Astrocyte (in vitro differentiated cells and primary cell): ENCODE measurements at regions not wholly inside any gene's neighbourhood (a gene's known extent, or its start where the extent isn't known, plus 50 kb on each side); places are given as distances from the start of the nearest gene placed in this dataset.

Experiments used
- EZH2 ChIP-seq: IDR thresholded peaks from 2 replicates; pipeline ENCODE4 v1.6.1; 2012; ENCODE audit warnings: mild to moderate bottlenecking, low read length, inconsistent platforms; ENCODE audit not compliant: insufficient read depth
- TF ChIP-seq, protein P1 (sequence below): IDR thresholded peaks from 2 replicates; pipeline ENCODE4 v1.5.1; 2011; ENCODE audit warnings: low read depth, mild to moderate bottlenecking, inconsistent platforms, low read length, moderate library complexity; ENCODE audit not compliant: insufficient read depth

DNA sequence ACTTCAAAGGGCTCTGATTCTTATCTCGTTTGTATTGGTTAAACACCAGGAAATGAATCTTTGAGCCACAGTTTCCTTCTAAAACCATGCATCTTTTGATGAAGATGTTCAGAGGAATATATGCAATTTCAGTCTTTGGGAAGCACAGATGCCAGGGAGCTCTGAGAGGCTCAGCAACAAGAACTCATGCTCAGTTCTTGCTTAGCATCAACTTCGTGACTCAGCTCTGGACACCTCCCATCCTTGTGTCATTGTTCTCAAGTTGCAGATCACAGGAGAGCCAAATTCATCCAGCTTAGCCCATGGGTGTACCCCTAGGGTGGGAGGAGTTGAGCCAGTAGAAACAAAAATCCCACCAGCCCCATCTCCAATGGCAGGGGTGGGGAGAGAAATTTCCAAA, 219.6 kb upstream of the MAOA start:
- TF ChIP-seq, protein P1, sequence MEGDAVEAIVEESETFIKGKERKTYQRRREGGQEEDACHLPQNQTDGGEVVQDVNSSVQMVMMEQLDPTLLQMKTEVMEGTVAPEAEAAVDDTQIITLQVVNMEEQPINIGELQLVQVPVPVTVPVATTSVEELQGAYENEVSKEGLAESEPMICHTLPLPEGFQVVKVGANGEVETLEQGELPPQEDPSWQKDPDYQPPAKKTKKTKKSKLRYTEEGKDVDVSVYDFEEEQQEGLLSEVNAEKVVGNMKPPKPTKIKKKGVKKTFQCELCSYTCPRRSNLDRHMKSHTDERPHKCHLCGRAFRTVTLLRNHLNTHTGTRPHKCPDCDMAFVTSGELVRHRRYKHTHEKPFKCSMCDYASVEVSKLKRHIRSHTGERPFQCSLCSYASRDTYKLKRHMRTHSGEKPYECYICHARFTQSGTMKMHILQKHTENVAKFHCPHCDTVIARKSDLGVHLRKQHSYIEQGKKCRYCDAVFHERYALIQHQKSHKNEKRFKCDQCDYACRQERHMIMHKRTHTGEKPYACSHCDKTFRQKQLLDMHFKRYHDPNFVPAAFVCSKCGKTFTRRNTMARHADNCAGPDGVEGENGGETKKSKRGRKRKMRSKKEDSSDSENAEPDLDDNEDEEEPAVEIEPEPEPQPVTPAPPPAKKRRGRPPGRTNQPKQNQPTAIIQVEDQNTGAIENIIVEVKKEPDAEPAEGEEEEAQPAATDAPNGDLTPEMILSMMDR, result no peak
- no peak for TF ChIP-seq EZH2
